SKM-1 treated with dmso at 0.1 percent for 144 hours (cell line): ENCODE measurements at regions not wholly inside any gene's neighbourhood (a gene's known extent, or its start where the extent isn't known, plus 50 kb on each side); places are given as distances from the start of the nearest gene placed in this dataset.

ENCODE experiments used
- DNase-seq: peaks from one replicate; lab custom pipeline; 2025; ENCODE audit not compliant: unreplicated experiment; lab: John Stamatoyannopoulos, UW

GRCh38 chr9:130781569-130781968, 53.5 kb upstream of the ABL1 start:
- no peak for DNase-seq

- DNase-seq, result no peak
Measured at GRCh38 chr9:130782886-130783530, 52.0 kb upstream of the ABL1 start.

GRCh38 chr9:130785053-130785452, 50.0 kb upstream of the ABL1 start:
- no peak for DNase-seq
